ENCODE measurements at regions not wholly inside any gene's neighbourhood (a gene's known extent, or its start where the extent isn't known, plus 50 kb on each side); places are given as distances from the start of the nearest gene placed in this dataset.

GRCh38 chr6:91407706-91408105 lies 820.8 kb upstream of the MAP3K7 start:
- TF ChIP-seq CTCF (IDR thresholded peaks at IDR 0.05; ENCODE audit: low read depth, low read length) (no peak), EZH2phosphoT487 (IDR thresholded peaks at IDR 0.05; ENCODE audit: low read depth) (no peak)

All from OCI-LY3 (cell line).